ENCODE measurements at regions not wholly inside any gene's neighbourhood (a gene's known extent, or its start where the extent isn't known, plus 50 kb on each side); places are given as distances from the start of the nearest gene placed in this dataset.

DNA sequence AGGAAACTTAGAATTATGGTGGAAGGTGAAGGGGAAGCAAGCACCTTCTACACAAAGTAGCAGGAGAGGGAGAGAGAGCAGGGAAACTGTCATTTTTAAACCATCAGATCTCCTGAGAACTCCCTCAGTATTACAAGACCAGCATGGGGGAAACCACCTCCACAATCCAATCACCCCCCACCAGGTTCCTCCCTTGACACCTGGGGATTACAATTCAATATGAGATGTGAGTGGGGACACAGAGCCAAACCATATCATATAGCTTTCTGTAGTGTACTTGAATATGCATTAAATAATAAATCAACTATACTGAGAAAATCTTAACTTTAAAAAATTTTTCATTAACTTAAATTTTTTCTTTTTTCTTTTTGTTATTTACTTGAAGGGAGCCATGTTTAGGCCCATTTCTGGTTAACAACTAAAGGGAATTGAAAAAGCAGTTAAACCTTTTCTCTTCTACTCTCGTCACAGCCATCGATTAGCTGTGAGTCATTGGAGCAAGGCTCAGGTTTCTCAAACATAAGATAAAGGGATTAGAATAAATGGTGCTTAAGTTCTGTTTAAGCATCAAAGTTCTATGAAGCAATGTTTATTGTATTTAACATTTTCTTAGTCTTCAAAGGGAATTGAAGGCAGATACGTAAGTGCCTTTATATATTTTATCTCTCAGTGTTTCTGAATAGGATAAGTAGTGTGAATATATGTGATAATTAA lies 72.2 kb upstream of the DPT start:
- H3K36me3 ChIP-seq (ENCODE audit: control insufficient read depth, insufficient read depth, low read length), result no peaks in the 10 kb centered on the region
- no peak overlapping the region for H3K4me3 ChIP-seq (ENCODE audit: low read length)
- no CpG with 5 or more reads among the region's 3 CpGs for WGBS (ENCODE audit: insufficient coverage, low lambda C conversion rate)
- peaks cover 36% of the 10 kb centered on the region for H3K4me1 ChIP-seq (ENCODE audit: control insufficient read depth, insufficient read depth, low read length)
- no peaks in the 10 kb centered on the region for H3K9me3 ChIP-seq (ENCODE audit: control insufficient read depth, low read depth, low read length)
- peak; percentile 47 to 84 for DNase-seq
- H3K27ac ChIP-seq (ENCODE audit: low read length), result peak overlapping the region; percentile 65
- H3K27me3 ChIP-seq (ENCODE audit: control insufficient read depth, insufficient read depth, low read length), result no peaks in the 10 kb centered on the region

- no peak overlapping the region for H3K4me3 ChIP-seq (ENCODE audit: low read length)
- peak overlapping the region; percentile 18 for H3K27ac ChIP-seq (ENCODE audit: low read length)
- no peaks in the 10 kb centered on the region for H3K27me3 ChIP-seq (ENCODE audit: control insufficient read depth, insufficient read depth, low read length)
- no peaks in the 10 kb centered on the region for H3K36me3 ChIP-seq (ENCODE audit: control insufficient read depth, insufficient read depth, low read length)
- WGBS (ENCODE audit: insufficient coverage, low lambda C conversion rate), result 100% methylated on average over 1 of the region's 7 CpGs
- DNase-seq, result peak; percentile 25 to 57
- peaks cover 36% of the 10 kb centered on the region for H3K4me1 ChIP-seq (ENCODE audit: control insufficient read depth, insufficient read depth, low read length)
- H3K9me3 ChIP-seq (ENCODE audit: control insufficient read depth, low read depth, low read length), result no peaks in the 10 kb centered on the region
These were observed 75.0 kb upstream of the DPT start for GRCh38 chr1:168803806-168804510.

DNA sequence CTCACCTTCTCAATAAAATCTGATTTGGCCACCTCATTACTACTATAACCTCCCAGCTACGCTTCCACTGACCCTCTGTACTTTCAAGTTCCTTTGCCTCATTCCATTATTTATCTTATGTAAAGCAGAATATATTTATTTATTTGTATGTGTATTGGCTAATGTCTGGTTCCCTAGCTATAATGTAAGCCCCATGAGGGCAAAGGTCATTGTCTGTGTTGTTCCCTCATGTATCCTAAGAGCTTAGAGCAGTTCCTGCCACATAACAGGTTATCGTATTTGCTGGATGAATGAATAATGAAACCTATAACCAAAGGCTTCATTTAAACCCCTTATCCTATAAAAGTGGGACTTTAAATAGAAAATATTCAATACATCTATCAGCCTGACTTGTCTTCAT lies 77.9 kb upstream of the DPT start:
- H3K4me3 ChIP-seq (ENCODE audit: low read length), result no peak overlapping the region
- H3K27ac ChIP-seq (ENCODE audit: low read length), result no peak overlapping the region
- no peaks in the 10 kb centered on the region for H3K36me3 ChIP-seq (ENCODE audit: control insufficient read depth, insufficient read depth, low read length)
- no peaks in the 10 kb centered on the region for H3K9me3 ChIP-seq (ENCODE audit: control insufficient read depth, low read depth, low read length)
- H3K27me3 ChIP-seq (ENCODE audit: control insufficient read depth, insufficient read depth, low read length), result no peaks in the 10 kb centered on the region
- WGBS (ENCODE audit: insufficient coverage, low lambda C conversion rate), result 80% methylated on average over 1 of the region's 2 CpGs
- H3K4me1 ChIP-seq (ENCODE audit: control insufficient read depth, insufficient read depth, low read length), result peaks cover 22% of the 10 kb centered on the region
- peak in 1 of 2 donors; percentile 57 for DNase-seq

- no CpG with 5 or more reads among the region's 3 CpGs for WGBS (ENCODE audit: insufficient coverage, low lambda C conversion rate)
These were observed 82.2 kb upstream of the DPT start for GRCh38 chr1:168811176-168811575.

DNA sequence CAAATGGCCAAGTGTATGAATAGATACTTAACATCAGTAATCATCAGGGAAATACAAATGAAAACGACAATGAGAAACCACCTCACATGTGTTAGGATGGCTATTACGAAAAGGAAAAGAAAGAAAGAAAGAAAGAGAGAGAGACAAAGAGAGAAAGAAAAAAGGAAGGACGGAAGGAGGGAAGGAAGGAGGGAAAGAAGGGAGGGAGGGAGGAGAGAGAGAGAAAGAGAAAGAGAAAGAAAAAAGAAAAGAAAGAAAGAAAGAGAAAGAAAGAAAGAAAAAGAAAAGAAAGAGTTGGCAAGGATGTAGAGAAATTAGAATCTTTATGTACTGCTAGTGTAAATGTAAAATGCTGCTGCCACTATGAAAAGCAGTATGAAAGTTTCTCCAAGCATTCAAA lies 90.7 kb upstream of the DPT start:
- no peak overlapping the region for H3K4me3 ChIP-seq (ENCODE audit: low read length)
- no peaks in the 10 kb centered on the region for H3K27me3 ChIP-seq (ENCODE audit: control insufficient read depth, insufficient read depth, low read length)
- no peak overlapping the region for H3K27ac ChIP-seq (ENCODE audit: low read length)
- no peak for DNase-seq
- no peaks in the 10 kb centered on the region for H3K4me1 ChIP-seq (ENCODE audit: control insufficient read depth, insufficient read depth, low read length)
- H3K9me3 ChIP-seq (ENCODE audit: control insufficient read depth, low read depth, low read length), result no peaks in the 10 kb centered on the region
- 96% methylated on average over 3 of the region's 3 CpGs for WGBS (ENCODE audit: insufficient coverage, low lambda C conversion rate)
- H3K36me3 ChIP-seq (ENCODE audit: control insufficient read depth, insufficient read depth, low read length), result no peaks in the 10 kb centered on the region

More at GRCh38 chr1:168811176-168811575, 82.2 kb upstream of the DPT start:
- H3K27me3 ChIP-seq (ENCODE audit: control insufficient read depth, insufficient read depth, low read length), result no peaks in the 10 kb centered on the region
- H3K9me3 ChIP-seq (ENCODE audit: control insufficient read depth, low read depth, low read length), result no peaks in the 10 kb centered on the region
- peak in 1 of 2 donors; percentile 21 for DNase-seq
- no peak overlapping the region for H3K27ac ChIP-seq (ENCODE audit: low read length)
- no peaks in the 10 kb centered on the region for H3K36me3 ChIP-seq (ENCODE audit: control insufficient read depth, insufficient read depth, low read length)
- H3K4me1 ChIP-seq (ENCODE audit: control insufficient read depth, insufficient read depth, low read length), result no peaks in the 10 kb centered on the region
- no peak overlapping the region for H3K4me3 ChIP-seq (ENCODE audit: low read length)

- no peak for DNase-seq
- 57% methylated on average over 1 of the region's 2 CpGs for WGBS (ENCODE audit: insufficient coverage, low lambda C conversion rate)
- Histone ChIP-seq H3K4me1 (ENCODE audit: control insufficient read depth, insufficient read depth, low read length) (no peaks in the 10 kb centered on the region), H3K36me3 (ENCODE audit: control insufficient read depth, insufficient read depth, low read length) (no peaks in the 10 kb centered on the region), H3K27me3 (ENCODE audit: control insufficient read depth, insufficient read depth, low read length) (no peaks in the 10 kb centered on the region), H3K27ac (ENCODE audit: low read length) (no peak overlapping the region), H3K4me3 (ENCODE audit: low read length) (no peak overlapping the region), H3K9me3 (ENCODE audit: control insufficient read depth, low read depth, low read length) (no peaks in the 10 kb centered on the region)
These were observed 92.4 kb upstream of the DPT start for GRCh38 chr1:168821434-168821833.

- H3K9me3 ChIP-seq (ENCODE audit: control insufficient read depth, low read depth, low read length), result no peaks in the 10 kb centered on the region
- WGBS (ENCODE audit: insufficient coverage, low lambda C conversion rate), result no CpG with 5 or more reads among the region's 2 CpGs
- H3K27me3 ChIP-seq (ENCODE audit: control insufficient read depth, insufficient read depth, low read length), result no peaks in the 10 kb centered on the region
- DNase-seq, result no peak
- H3K36me3 ChIP-seq (ENCODE audit: control insufficient read depth, insufficient read depth, low read length), result no peaks in the 10 kb centered on the region
- H3K27ac ChIP-seq (ENCODE audit: low read length), result no peak overlapping the region
- H3K4me1 ChIP-seq (ENCODE audit: control insufficient read depth, insufficient read depth, low read length), result no peaks in the 10 kb centered on the region
- no peak overlapping the region for H3K4me3 ChIP-seq (ENCODE audit: low read length)
These were observed 93.9 kb upstream of the DPT start for GRCh38 chr1:168822911-168823310.

- no peak overlapping the region for H3K4me3 ChIP-seq (ENCODE audit: low read length)
- no peaks in the 10 kb centered on the region for H3K27me3 ChIP-seq (ENCODE audit: control insufficient read depth, insufficient read depth, low read length)
- DNase-seq, result no peak
- WGBS (ENCODE audit: insufficient coverage, low lambda C conversion rate), result no CpG with 5 or more reads among the region's 4 CpGs
- H3K4me1 ChIP-seq (ENCODE audit: control insufficient read depth, insufficient read depth, low read length), result no peaks in the 10 kb centered on the region
- no peaks in the 10 kb centered on the region for H3K36me3 ChIP-seq (ENCODE audit: control insufficient read depth, insufficient read depth, low read length)
- no peaks in the 10 kb centered on the region for H3K9me3 ChIP-seq (ENCODE audit: control insufficient read depth, low read depth, low read length)
- H3K27ac ChIP-seq (ENCODE audit: low read length), result no peak overlapping the region
These were observed 95.0 kb upstream of the DPT start for GRCh38 chr1:168823988-168824387.

DNA sequence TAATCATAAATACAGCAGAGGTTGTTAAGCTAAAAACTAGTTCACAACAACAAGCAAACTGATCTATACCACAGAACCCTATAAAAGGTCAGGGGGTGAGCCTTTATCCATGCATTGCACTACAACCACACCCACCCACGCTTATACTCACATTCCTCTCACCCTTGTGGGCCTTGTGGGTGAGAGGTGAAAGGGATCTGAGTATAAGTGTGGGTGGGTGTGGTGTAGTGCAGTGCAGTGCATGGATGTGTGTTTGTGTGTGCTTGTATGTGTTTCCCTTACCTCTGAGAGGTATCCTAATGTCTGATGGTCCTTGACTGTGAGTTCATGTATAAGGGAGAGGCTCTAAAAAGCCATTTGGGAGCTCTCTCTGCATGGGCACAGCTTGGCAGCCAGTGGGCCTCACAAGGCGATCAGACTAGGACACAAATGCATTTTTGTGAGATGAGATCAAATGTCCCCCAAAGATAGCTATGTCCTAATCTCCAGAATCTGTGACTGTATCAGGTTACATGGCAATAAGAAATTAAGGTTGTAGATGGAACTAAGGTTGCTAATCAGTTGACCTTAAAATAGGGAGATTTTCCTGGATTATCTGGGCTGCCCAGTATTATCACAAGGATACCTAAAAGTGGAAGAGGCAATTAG lies 95.5 kb upstream of the DPT start:
- no peak for DNase-seq
- H3K4me1 ChIP-seq (ENCODE audit: control insufficient read depth, insufficient read depth, low read length), result no peaks in the 10 kb centered on the region
- no peaks in the 10 kb centered on the region for H3K9me3 ChIP-seq (ENCODE audit: control insufficient read depth, low read depth, low read length)
- no peaks in the 10 kb centered on the region for H3K36me3 ChIP-seq (ENCODE audit: control insufficient read depth, insufficient read depth, low read length)
- no peaks in the 10 kb centered on the region for H3K27me3 ChIP-seq (ENCODE audit: control insufficient read depth, insufficient read depth, low read length)
- H3K27ac ChIP-seq (ENCODE audit: low read length), result no peak overlapping the region
- no CpG with 5 or more reads among the region's 2 CpGs for WGBS (ENCODE audit: insufficient coverage, low lambda C conversion rate)
- H3K4me3 ChIP-seq (ENCODE audit: low read length), result no peak overlapping the region

DNA sequence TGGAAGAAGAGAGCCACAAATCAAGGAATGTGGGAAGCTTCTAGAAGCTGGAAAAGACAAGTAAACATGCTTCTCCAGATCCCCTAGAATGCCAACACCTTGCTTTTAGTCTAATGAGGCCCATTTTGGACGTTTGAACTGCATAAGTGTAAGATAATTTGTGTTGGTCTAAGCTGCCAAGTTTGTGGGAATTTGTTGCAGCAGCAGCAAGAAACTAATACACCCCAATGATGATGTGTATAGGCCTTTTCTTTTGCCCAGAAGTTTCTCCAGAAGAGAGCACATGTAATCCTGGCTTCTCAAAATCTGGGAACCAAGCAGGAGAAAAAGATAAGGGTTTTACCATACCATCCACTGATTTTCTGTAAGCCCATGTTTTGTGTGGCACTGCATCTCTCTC lies 96.1 kb upstream of the DPT start:
- H3K4me1 ChIP-seq (ENCODE audit: control insufficient read depth, insufficient read depth, low read length), result no peaks in the 10 kb centered on the region
- H3K27me3 ChIP-seq (ENCODE audit: control insufficient read depth, insufficient read depth, low read length), result no peaks in the 10 kb centered on the region
- WGBS (ENCODE audit: insufficient coverage, low lambda C conversion rate), result no CpG with 5 or more reads among the region's 1 CpG
- DNase-seq, result no peak
- H3K27ac ChIP-seq (ENCODE audit: low read length), result no peak overlapping the region
- no peaks in the 10 kb centered on the region for H3K36me3 ChIP-seq (ENCODE audit: control insufficient read depth, insufficient read depth, low read length)
- no peaks in the 10 kb centered on the region for H3K9me3 ChIP-seq (ENCODE audit: control insufficient read depth, low read depth, low read length)
- H3K4me3 ChIP-seq (ENCODE audit: low read length), result no peak overlapping the region

All from large intestine (tissue), 3 donors.